ENCODE measurements at regions not wholly inside any gene's neighbourhood (a gene's known extent, or its start where the extent isn't known, plus 50 kb on each side); places are given as distances from the start of the nearest gene placed in this dataset.

- TF ChIP-seq ZNF462 (CRISPR knock-in tag; IDR thresholded peaks at IDR 0.05), result no peak
- TF ChIP-seq ZNF114 (CRISPR knock-in tag; IDR thresholded peaks at IDR 0.05), result no peak
- no peak for TF ChIP-seq EZH2phosphoT487 (IDR thresholded peaks at IDR 0.05; ENCODE audit: unreplicated experiment)
- no peak for TF ChIP-seq POLR2AphosphoS5 (IDR thresholded peaks at IDR 0.05; ENCODE audit: low read depth)
Measured at GRCh38 chr12:93056971-93057535, 128.0 kb upstream of the EEA1 start (continued).

GRCh38 chr12:93058280-93058679 lies 129.2 kb upstream of the EEA1 start:
- Mint-ChIP-seq H3K9me3 (no peaks in the 10 kb centered on the region), H3K27me3 (ENCODE audit: insufficient read depth, low read depth, poor library complexity) (peaks cover 2% of the 10 kb centered on the region), H3K36me3 (ENCODE audit: low read depth) (no peaks in the 10 kb centered on the region), H3K4me1 (peaks cover 21% of the 10 kb centered on the region), H3K4me3 (no peak overlapping the region), H3K27ac (no peak overlapping the region)
- Histone ChIP-seq H3K4me2 (no peak overlapping the region), H3K9me2 (ENCODE audit: insufficient read depth) (peaks cover 7% of the 10 kb centered on the region; the same call in 1 of the 2 replicates), H2AFZ (no peak overlapping the region; the same call in 1 of the 2 replicates), H3K4me1 (ENCODE audit: insufficient read depth) (peaks cover 13% of the 10 kb centered on the region), H3K36me3 (ENCODE audit: insufficient read depth) (no peaks in the 10 kb centered on the region), H3K27me3 (ENCODE audit: insufficient read depth) (no peaks in the 10 kb centered on the region), H3K79me2 (replicated peaks; ENCODE audit: insufficient read depth) (no peaks in the 10 kb centered on the region), H4K20me1 (replicated peaks; ENCODE audit: insufficient read depth) (no peaks in the 10 kb centered on the region), H3K27ac (ENCODE audit: low read depth) (no peak overlapping the region), H3F3A (replicated peaks; ENCODE audit: low read depth) (no peaks in the 10 kb centered on the region), H3K4me3 (no peak overlapping the region)
- no peak for ATAC-seq
- DNase-seq (ENCODE audit: low spot score), result no peak
- no peak for TF ChIP-seq ZNF462 (CRISPR knock-in tag; IDR thresholded peaks at IDR 0.05)
- TF ChIP-seq, protein P1, sequence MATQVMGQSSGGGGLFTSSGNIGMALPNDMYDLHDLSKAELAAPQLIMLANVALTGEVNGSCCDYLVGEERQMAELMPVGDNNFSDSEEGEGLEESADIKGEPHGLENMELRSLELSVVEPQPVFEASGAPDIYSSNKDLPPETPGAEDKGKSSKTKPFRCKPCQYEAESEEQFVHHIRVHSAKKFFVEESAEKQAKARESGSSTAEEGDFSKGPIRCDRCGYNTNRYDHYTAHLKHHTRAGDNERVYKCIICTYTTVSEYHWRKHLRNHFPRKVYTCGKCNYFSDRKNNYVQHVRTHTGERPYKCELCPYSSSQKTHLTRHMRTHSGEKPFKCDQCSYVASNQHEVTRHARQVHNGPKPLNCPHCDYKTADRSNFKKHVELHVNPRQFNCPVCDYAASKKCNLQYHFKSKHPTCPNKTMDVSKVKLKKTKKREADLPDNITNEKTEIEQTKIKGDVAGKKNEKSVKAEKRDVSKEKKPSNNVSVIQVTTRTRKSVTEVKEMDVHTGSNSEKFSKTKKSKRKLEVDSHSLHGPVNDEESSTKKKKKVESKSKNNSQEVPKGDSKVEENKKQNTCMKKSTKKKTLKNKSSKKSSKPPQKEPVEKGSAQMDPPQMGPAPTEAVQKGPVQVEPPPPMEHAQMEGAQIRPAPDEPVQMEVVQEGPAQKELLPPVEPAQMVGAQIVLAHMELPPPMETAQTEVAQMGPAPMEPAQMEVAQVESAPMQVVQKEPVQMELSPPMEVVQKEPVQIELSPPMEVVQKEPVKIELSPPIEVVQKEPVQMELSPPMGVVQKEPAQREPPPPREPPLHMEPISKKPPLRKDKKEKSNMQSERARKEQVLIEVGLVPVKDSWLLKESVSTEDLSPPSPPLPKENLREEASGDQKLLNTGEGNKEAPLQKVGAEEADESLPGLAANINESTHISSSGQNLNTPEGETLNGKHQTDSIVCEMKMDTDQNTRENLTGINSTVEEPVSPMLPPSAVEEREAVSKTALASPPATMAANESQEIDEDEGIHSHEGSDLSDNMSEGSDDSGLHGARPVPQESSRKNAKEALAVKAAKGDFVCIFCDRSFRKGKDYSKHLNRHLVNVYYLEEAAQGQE (IDR thresholded peaks at IDR 0.05; ENCODE audit: unreplicated experiment), result no peak
- TF ChIP-seq EZH2 (IDR thresholded peaks at IDR 0.05; ENCODE audit: low read depth, unreplicated experiment), result no peak
